Activated CD4-positive, alpha-beta memory T cell treated with anti-CD3 and anti-CD28 coated beads, Interleukin-2, amount 10 ng/mL, durations not matched to agents 7 days and 5 days (primary cell): ENCODE measurements at regions not wholly inside any gene's neighbourhood (a gene's known extent, or its start where the extent isn't known, plus 50 kb on each side); places are given as distances from the start of the nearest gene placed in this dataset.

Experiments used
- CTCF ChIA-PET: fragments of 350-600 bp; sonication (Branson Sonifier 250); formaldehyde crosslinking; loops from one replicate; lab custom pipeline; 2021; ENCODE audit warnings: antibody characterized with exemption, inconsistent platforms; lab: Charles Lee
- POLR2A ChIA-PET: fragments of 350-600 bp; sonication (Branson Sonifier 250); formaldehyde crosslinking; loops from one replicate; lab custom pipeline; 2021; ENCODE audit warnings: antibody characterized with exemption; lab: Charles Lee
- DNase-seq: peaks from one replicate; pipeline ENCODE4 v3.0.0-alpha.2; 2020
- H3K27ac Mint-ChIP-seq: one replicate; pipeline ENCODE4 v1.8.0; 2021; ENCODE audit warnings: mild to moderate bottlenecking, mixed read lengths
- H3K27me3 Mint-ChIP-seq: one replicate; pipeline ENCODE4 v1.8.0; 2021; ENCODE audit warnings: mixed read lengths
- H3K36me3 Mint-ChIP-seq: one replicate; pipeline ENCODE4 v1.8.0; 2021; ENCODE audit warnings: low read depth, mixed read lengths
- H3K4me1 Mint-ChIP-seq: one replicate; pipeline ENCODE4 v1.8.0; 2021; ENCODE audit warnings: mixed read lengths
- H3K4me3 Mint-ChIP-seq: one replicate; pipeline ENCODE4 v1.8.0; 2021; ENCODE audit warnings: mild to moderate bottlenecking, mixed read lengths
- H3K9me3 Mint-ChIP-seq: one replicate; pipeline ENCODE4 v1.8.0; 2021; ENCODE audit warnings: mixed read lengths

DNA sequence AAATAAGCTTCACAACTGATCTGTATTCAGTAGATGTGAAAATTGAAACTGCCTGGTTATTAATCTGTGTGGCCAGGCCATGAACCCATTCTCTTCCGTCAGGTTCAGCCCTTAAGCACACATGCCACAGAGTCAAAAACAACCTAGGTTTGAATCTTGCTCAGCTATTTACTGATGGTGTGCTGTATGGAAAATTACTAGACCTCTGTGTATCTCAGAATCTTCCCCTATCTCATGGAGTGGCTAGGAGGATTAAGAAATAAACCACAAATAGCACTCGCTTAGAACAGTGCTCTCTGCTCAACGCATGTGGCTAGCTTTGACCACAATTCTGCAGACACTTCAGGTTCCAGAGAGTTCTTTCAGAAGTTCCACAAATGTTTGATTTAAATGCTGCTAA is 240.7 kb upstream of the PLEKHG7 start:
- no peak overlapping the region for H3K4me3 Mint-ChIP-seq
- DNase-seq = peak; percentile 22
- POLR2A ChIA-PET = interaction anchor here (0.9 to 1.6 kb wide), 3 partner anchors 316 to 324 kb away, joined by 3 to 5 read pairs (median 3); partner anchors contain the start of gene BTG1
- H3K27ac Mint-ChIP-seq = peak overlapping the region; percentile 48
- peaks cover 1% of the 10 kb centered on the region for H3K9me3 Mint-ChIP-seq
- CTCF ChIA-PET = interaction anchor here (1.2 kb wide), 1 partner anchor 1080 kb away, joined by 3 read pairs; no protein-coding TSS in a partner anchor
- peaks cover 14% of the 10 kb centered on the region for H3K4me1 Mint-ChIP-seq
- H3K36me3 Mint-ChIP-seq = peaks cover 2% of the 10 kb centered on the region
- H3K27me3 Mint-ChIP-seq = no peaks in the 10 kb centered on the region

DNA sequence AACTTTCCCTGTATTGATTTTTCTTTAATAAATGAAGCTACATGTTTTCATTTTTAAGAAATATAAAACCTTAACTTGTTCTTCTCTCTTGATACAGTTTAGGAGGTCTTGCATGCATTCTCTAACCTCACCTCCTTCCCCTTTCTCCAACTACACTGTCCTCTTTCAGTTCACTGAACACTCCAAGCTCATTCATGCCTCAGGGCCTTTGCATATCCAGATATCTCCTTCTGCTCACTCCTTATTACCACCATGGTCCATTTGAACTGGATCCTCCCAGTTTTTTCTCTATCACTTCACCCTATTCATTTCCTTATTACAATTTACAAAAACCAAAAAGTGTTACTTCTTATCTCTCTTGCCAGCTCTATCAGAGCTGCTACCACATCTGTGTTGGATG is 242.9 kb upstream of the PLEKHG7 start:
- POLR2A ChIA-PET = no interaction called here

DNA sequence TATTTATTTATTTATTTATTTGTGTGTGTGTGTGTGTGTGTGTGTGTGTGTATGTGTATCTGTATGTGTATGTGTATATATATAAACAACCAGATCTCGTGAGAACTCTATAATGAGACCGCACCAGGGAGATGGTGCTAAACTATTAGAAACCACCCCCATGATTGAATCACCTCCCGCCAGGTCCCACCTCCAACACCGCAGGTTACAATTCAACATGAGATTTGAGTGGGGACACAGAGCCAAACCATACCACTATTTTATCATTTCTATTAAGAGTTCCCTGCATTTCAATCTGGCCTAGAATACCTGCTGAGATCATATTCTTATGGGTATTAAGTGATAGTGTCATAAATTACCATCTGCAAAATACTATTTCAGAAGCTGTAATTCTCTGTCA is 243.8 kb upstream of the PLEKHG7 start:
- Mint-ChIP-seq H3K4me3 (no peak overlapping the region), H3K27ac (no peak overlapping the region), H3K36me3 (peaks cover 2% of the 10 kb centered on the region), H3K27me3 (no peaks in the 10 kb centered on the region), H3K9me3 (peaks cover 4% of the 10 kb centered on the region), H3K4me1 (peaks cover 14% of the 10 kb centered on the region)
- DNase-seq = no peak
- POLR2A ChIA-PET = no interaction called here
- CTCF ChIA-PET = no interaction called here

More for the DNA sequence above, 242.9 kb upstream of the PLEKHG7 start:
- peaks cover 14% of the 10 kb centered on the region for H3K4me1 Mint-ChIP-seq
- CTCF ChIA-PET = no interaction called here
- no peak for DNase-seq
- no peak overlapping the region for H3K27ac Mint-ChIP-seq
- no peaks in the 10 kb centered on the region for H3K27me3 Mint-ChIP-seq
- H3K36me3 Mint-ChIP-seq = peaks cover 2% of the 10 kb centered on the region
- peaks cover 4% of the 10 kb centered on the region for H3K9me3 Mint-ChIP-seq
- H3K4me3 Mint-ChIP-seq = no peak overlapping the region

DNA sequence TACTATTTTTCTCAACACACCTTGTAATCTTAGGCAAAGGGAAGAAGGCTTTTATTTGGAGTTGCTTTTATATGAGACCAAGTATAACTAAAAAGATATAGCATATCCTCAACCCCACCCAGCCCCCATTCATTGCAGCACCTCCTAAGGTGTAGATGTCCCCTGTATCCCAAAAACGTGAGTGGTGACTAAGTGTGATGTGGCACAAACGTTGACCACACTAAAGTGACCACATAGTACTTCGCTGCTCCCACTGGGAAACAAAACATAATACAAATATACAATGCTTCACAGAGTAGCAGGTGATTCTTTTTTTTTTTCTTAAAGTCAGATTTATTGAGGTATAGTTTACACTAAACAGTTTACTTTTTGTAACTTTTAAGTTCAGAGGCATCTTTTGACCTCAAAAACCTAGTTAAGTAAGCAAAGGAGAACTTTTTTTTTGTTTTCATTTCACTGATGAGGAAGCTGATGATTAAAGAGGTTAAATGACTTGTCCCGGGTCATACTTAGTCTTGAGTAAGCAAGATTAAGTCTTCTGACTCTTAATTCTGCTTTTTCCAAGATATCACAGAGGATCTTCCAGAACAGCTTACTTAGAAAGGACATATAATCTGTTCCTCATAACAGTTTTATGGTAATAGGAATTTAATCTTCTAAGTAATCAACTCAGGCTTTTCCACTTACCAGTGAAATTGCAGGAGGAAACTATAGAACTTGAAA is 245.2 kb upstream of the PLEKHG7 start:
- Mint-ChIP-seq H3K27me3 (no peaks in the 10 kb centered on the region), H3K4me1 (peaks cover 12% of the 10 kb centered on the region), H3K36me3 (peaks cover 2% of the 10 kb centered on the region), H3K27ac (no peak overlapping the region), H3K4me3 (no peak overlapping the region), H3K9me3 (peaks cover 4% of the 10 kb centered on the region)
- ChIA-PET POLR2A (no interaction called here), CTCF (no interaction called here)
- no peak for DNase-seq

DNA sequence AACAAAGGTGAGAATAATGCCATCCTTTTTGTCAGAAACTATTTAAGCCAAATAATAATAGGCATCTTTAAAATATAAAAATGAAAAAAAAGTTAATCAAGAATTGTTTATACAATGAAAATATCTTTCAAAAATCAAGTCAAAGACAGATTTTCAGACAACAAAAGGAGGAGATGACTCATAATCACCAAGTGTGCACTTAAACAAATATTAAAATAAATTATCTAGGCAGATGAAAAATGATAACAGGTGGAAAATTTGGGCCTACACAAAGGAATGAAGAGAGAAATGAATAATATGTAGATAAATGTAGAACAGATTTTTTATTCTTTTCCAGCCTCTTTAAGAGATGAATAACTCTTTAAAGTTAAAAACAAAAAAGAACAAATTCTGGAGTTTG is 250.0 kb upstream of the PLEKHG7 start:
- no peaks in the 10 kb centered on the region for H3K36me3 Mint-ChIP-seq
- no peak for DNase-seq
- H3K27me3 Mint-ChIP-seq = no peaks in the 10 kb centered on the region
- ChIA-PET POLR2A (no interaction called here), CTCF (no interaction called here)
- peaks cover 21% of the 10 kb centered on the region for H3K9me3 Mint-ChIP-seq
- no peak overlapping the region for H3K4me3 Mint-ChIP-seq
- no peaks in the 10 kb centered on the region for H3K4me1 Mint-ChIP-seq
- H3K27ac Mint-ChIP-seq = no peak overlapping the region

DNA sequence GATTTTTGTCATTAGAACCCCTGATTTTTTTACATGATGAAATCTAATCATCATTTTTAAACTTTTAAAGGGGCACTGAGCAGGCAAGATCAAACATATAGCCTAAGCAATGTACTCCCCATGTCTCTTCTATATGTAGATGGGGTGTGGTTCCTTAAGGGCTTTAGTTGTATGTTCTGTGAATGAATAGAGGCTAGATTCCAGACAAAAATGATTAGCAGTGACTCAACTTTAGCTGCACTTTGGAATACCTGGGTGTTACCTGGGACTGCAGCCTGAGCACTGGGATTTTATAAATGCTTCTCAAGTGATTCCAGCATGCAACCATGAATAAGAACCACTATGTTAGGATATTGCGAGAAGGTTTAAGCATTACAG is 256.7 kb upstream of the PLEKHG7 start:
- Mint-ChIP-seq H3K4me1 (no peaks in the 10 kb centered on the region), H3K27me3 (no peaks in the 10 kb centered on the region), H3K4me3 (no peak overlapping the region), H3K9me3 (peaks cover 14% of the 10 kb centered on the region), H3K36me3 (no peaks in the 10 kb centered on the region), H3K27ac (no peak overlapping the region)
- ChIA-PET POLR2A (interaction anchor here (1.2 kb wide), 1 partner anchor 18 kb away, joined by 3 read pairs; no protein-coding TSS in a partner anchor), CTCF (no interaction called here)
- DNase-seq = no peak

DNA sequence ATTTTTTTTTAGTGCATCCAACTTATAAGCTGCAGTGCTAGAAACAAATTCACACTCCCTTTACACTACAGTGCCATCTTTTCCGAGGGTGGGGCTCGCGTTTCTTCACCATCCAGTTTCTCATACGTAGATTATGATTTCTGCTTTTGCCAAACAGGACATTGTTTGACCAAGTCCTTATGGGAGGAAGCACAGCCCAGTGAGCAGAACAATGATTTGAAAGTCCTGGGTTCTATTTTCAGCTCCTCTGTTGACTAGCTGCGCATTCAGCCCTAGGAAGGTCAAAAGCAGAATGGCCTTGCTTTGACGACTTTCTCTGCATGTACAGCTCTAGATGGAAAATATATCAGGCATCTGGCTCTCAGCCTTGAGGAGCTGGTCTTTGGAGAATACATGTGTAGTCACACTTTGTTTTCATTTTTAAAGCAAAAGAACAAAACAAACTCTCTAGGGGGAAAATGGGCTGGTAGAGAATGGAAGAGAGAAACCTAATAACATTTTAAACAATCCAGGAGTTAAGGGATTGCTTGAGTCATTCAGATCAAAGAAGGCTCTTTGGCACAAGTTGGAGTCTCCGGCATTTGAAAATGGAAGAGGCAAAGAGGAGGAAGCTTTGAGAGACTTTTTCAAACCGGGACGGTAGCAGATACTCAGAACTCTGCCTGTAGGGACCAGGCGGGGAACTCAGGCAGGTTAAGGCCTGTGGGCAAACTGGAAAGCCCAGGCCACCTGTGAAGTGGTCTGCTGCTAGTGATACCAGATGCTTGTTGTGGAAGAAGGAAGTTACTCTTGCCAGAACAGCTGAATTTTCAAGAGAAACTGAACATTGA is 257.3 kb upstream of the PLEKHG7 start:
- no peak for DNase-seq
- Mint-ChIP-seq H3K27me3 (no peaks in the 10 kb centered on the region), H3K4me3 (no peak overlapping the region), H3K9me3 (peaks cover 9% of the 10 kb centered on the region), H3K36me3 (no peaks in the 10 kb centered on the region), H3K27ac (no peak overlapping the region), H3K4me1 (no peaks in the 10 kb centered on the region)
- CTCF ChIA-PET = no interaction called here
- POLR2A ChIA-PET = interaction anchor here (1.2 kb wide), 1 partner anchor 17 kb away, joined by 3 read pairs; no protein-coding TSS in a partner anchor

DNA sequence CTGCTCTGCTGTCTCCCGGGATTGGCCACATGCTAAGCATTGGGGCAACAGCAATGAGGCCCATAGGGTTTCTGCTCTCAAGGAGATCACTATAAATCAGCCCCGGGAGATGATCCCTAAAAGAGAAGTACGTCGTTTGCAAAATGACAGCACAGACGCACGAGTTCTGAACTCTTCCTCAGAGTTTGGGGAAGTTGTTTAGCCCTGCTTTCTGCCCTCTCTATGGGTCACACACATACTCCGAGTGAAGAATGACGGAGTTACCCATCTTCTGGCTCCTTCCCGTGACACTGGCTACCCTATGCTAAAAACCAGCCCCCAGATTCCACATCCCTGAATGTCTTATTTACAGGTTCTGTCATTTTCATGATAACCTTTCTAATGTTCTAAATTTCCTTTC is 258.0 kb upstream of the PLEKHG7 start:
- Mint-ChIP-seq H3K27me3 (no peaks in the 10 kb centered on the region), H3K27ac (no peak overlapping the region), H3K36me3 (no peaks in the 10 kb centered on the region), H3K4me3 (no peak overlapping the region), H3K4me1 (no peaks in the 10 kb centered on the region), H3K9me3 (peaks cover 6% of the 10 kb centered on the region)
- CTCF ChIA-PET = no interaction called here
- POLR2A ChIA-PET = interaction anchor here (1.2 kb wide), 1 partner anchor 17 kb away, joined by 3 read pairs; no protein-coding TSS in a partner anchor
- DNase-seq = no peak

DNA sequence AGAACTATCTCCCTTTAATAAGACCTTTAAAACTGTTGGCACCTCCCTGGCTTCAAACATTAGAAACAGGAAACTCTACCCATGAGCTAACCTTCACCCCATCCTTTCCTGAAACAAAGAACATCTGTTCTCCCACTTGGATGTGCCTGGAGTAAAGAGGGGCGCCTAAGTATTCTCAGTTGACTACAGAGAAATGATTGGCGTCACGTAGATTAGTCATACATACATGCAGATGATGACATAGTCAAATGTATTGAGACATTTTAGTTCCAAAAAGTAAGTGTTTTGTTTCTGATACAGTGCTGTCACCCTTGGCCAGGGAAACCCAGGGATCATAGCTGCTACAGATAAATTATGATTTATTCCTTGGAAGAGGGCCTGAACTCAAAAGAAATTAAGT is 260.0 kb upstream of the PLEKHG7 start:
- no peak overlapping the region for H3K27ac Mint-ChIP-seq
- no peak for DNase-seq
- ChIA-PET POLR2A (no interaction called here), CTCF (interaction anchor here (0.7 kb wide), 1 partner anchor 9 kb away, joined by 3 read pairs; no protein-coding TSS in a partner anchor)
- H3K27me3 Mint-ChIP-seq = no peaks in the 10 kb centered on the region
- no peak overlapping the region for H3K4me3 Mint-ChIP-seq
- no peaks in the 10 kb centered on the region for H3K4me1 Mint-ChIP-seq
- H3K36me3 Mint-ChIP-seq = no peaks in the 10 kb centered on the region
- H3K9me3 Mint-ChIP-seq = peaks cover 3% of the 10 kb centered on the region

DNA sequence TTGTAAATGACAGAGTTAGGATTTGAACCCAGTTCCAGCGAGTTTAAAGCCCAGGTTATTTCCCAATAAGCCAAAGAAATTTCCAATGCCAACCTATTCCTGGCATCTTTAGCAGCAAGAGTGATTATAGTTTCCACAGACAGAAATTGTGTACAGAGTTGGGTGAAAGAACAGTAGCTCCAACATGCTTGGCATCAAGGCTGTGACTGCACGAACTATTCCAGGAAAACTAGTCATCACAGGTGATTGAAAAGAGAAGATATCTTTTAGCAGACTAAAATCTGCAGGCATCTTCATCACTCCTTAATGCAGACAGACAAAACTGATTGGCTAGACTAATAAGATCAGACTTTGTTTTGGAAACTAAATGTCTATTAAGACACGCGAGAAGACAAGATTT is 262.7 kb upstream of the PLEKHG7 start:
- Mint-ChIP-seq H3K36me3 (no peaks in the 10 kb centered on the region), H3K27me3 (no peaks in the 10 kb centered on the region), H3K4me3 (no peak overlapping the region), H3K27ac (no peak overlapping the region), H3K9me3 (peaks cover 6% of the 10 kb centered on the region), H3K4me1 (no peaks in the 10 kb centered on the region)
- no peak for DNase-seq
- ChIA-PET CTCF (no interaction called here), POLR2A (no interaction called here)

DNA sequence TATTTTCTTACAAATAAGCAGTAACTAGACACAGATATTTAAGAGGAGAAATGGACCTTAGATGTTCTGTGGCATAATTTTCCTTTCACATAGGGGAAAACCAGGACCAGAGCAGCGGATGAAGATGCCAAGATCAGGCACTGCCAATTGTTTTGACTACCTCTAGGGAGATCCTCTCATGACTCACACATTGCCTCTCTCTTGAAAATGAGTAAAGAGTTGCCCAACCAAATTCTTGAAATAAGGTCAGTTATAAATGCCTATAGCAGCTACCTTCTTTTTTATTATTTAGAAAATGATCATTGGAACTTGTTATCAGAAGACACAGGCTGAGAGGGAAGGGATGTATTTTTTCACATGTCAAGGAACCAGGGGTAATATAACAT is 263.4 kb upstream of the PLEKHG7 start:
- H3K4me3 Mint-ChIP-seq = no peak overlapping the region
- no peaks in the 10 kb centered on the region for H3K4me1 Mint-ChIP-seq
- POLR2A ChIA-PET = no interaction called here
- H3K36me3 Mint-ChIP-seq = no peaks in the 10 kb centered on the region
- no peak overlapping the region for H3K27ac Mint-ChIP-seq
- DNase-seq = no peak
- CTCF ChIA-PET = no interaction called here
- no peaks in the 10 kb centered on the region for H3K27me3 Mint-ChIP-seq
- peaks cover 6% of the 10 kb centered on the region for H3K9me3 Mint-ChIP-seq

DNA sequence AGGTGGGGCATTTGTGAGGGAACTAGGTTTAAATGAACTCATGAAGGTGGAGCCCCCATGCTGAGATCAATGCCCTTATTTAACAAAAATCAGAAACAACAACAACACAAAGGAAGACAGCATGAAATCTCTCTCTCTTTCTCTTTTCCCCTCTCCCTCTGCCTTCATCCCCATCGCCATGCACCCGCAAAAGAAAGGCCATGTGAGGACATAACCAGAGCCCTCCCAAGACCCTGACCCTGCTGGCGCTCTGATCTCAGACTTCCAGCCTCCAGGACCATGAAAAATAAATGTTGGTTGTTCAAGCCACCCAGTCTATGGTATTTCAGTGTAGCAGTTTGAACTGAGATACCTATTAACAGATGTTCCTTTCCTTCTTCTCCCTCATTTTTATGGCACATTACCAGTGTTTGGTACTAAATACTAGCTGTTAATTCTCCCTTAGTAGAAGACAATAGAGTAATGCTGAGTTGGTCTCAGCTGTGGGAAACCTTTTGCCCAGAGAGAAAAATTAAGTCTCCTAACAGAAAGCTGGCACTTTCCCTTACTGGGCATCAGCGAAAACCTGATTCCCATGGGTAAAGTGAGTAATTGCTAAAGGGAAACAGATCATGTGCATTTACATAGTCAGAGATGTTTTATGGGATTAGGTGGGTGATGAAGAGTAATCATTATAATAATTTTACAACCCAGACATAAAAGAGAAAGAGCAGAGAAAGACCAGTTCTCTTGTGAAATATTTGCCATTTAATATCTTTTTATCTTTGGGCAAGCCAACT is 264.0 kb upstream of the PLEKHG7 start:
- POLR2A ChIA-PET = no interaction called here

DNA sequence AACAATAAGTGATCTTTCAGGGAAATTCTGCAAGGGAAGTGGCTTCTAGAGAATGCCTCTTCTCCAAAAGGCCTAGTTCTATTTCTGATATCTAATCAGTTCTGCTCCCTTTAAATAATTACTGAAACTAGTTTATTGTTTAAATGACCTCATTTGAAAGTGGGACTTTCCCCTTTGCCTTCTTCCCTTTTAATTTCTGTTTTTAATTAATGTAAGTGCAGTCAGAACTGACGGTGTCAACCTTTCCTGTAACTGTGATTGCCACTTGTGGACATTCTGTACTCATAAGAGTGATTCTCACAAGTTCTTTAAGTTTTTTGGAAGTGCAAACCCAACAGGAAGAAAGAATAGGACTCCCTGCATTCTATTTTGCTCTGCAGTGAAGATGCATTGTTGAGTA is 265.3 kb upstream of the PLEKHG7 start:
- Mint-ChIP-seq H3K27ac (no peak overlapping the region), H3K9me3 (peaks cover 17% of the 10 kb centered on the region), H3K4me1 (peaks cover 6% of the 10 kb centered on the region), H3K4me3 (no peak overlapping the region), H3K27me3 (no peaks in the 10 kb centered on the region), H3K36me3 (no peaks in the 10 kb centered on the region)
- DNase-seq = no peak
- ChIA-PET POLR2A (no interaction called here), CTCF (no interaction called here)

More for the DNA sequence above, 264.0 kb upstream of the PLEKHG7 start:
- no peaks in the 10 kb centered on the region for H3K36me3 Mint-ChIP-seq
- no peak overlapping the region for H3K4me3 Mint-ChIP-seq
- H3K27ac Mint-ChIP-seq = no peak overlapping the region
- no peaks in the 10 kb centered on the region for H3K4me1 Mint-ChIP-seq
- no peak for DNase-seq
- CTCF ChIA-PET = no interaction called here
- no peaks in the 10 kb centered on the region for H3K27me3 Mint-ChIP-seq
- H3K9me3 Mint-ChIP-seq = peaks cover 10% of the 10 kb centered on the region
